ENCODE measurements at regions not wholly inside any gene's neighbourhood (a gene's known extent, or its start where the extent isn't known, plus 50 kb on each side); places are given as distances from the start of the nearest gene placed in this dataset.

GRCh38 chr4:184284742-184285141, 67.1 kb upstream of the ENPP6 start:
- TF ChIP-seq CTCF (IDR thresholded peaks at IDR 0.05) (no peak), POLR2A (IDR thresholded peaks at IDR 0.05) (no peak), POLR2AphosphoS5 (IDR thresholded peaks at IDR 0.05) (no peak), EP300 (IDR thresholded peaks at IDR 0.05) (no peak)
